GM21447 (cell line): ENCODE measurements at regions not wholly inside any gene's neighbourhood (a gene's known extent, or its start where the extent isn't known, plus 50 kb on each side); places are given as distances from the start of the nearest gene placed in this dataset.
A peak's percentile ranks its signal among the peaks of the same experiment; 100 is the strongest.
"Not testable (repeated sequence)": the region's sequence is repeated elsewhere in the genome, so short reads cannot be mapped to it uniquely, and the experiment has no call there.

Experiments used
- ATAC-seq: cut with Tn5 transposase; IDR thresholded peaks from one replicate; pipeline ENCODE4 v1.9.1; 2021; ENCODE audit not compliant: unreplicated experiment

GRCh38 chr1:222077206-222077605, 335.3 kb upstream of the DUSP10 start:
- ATAC-seq = no peak

- ATAC-seq = no peak
These were observed 332.4 kb upstream of the DUSP10 start for GRCh38 chr1:222074317-222074716.

- ATAC-seq = no peak
These were observed 331.6 kb upstream of the DUSP10 start for GRCh38 chr1:222073307-222073995.

- no peak for ATAC-seq
These were observed 329.5 kb upstream of the DUSP10 start for GRCh38 chr1:222071387-222071786.

- no peak for ATAC-seq
These were observed 327.0 kb upstream of the DUSP10 start for GRCh38 chr1:222068937-222069336.

- ATAC-seq = no peak
These were observed 326.2 kb upstream of the DUSP10 start for GRCh38 chr1:222068101-222068500.

- ATAC-seq = no peak
These were observed 324.6 kb upstream of the DUSP10 start for GRCh38 chr1:222066539-222066938.

- ATAC-seq = no peak
These were observed 323.3 kb upstream of the DUSP10 start for GRCh38 chr1:222065234-222065633.

- no peak for ATAC-seq
These were observed 322.7 kb upstream of the DUSP10 start for GRCh38 chr1:222064388-222065211.

- ATAC-seq = no peak
These were observed 320.8 kb upstream of the DUSP10 start for GRCh38 chr1:222062640-222063039.

- no peak for ATAC-seq
These were observed 319.9 kb upstream of the DUSP10 start for GRCh38 chr1:222061711-222062359.

GRCh38 chr1:222060210-222060916, 318.5 kb upstream of the DUSP10 start:
- no peak for ATAC-seq

GRCh38 chr1:222058249-222058648, 316.4 kb upstream of the DUSP10 start:
- no peak for ATAC-seq

GRCh38 chr1:222057162-222057561, 315.3 kb upstream of the DUSP10 start:
- no peak for ATAC-seq

- ATAC-seq = no peak
These were observed 312.5 kb upstream of the DUSP10 start for GRCh38 chr1:222054416-222054815.

GRCh38 chr1:222053790-222054294, 312.0 kb upstream of the DUSP10 start:
- no peak for ATAC-seq

- ATAC-seq = not testable (repeated sequence)
These were observed 309.4 kb upstream of the DUSP10 start for GRCh38 chr1:222051311-222051710.

GRCh38 chr1:222049661-222050060, 307.8 kb upstream of the DUSP10 start:
- ATAC-seq = not testable (repeated sequence)

- ATAC-seq = no peak
These were observed 307.3 kb upstream of the DUSP10 start for GRCh38 chr1:222049176-222049575.

GRCh38 chr1:222048094-222048595, 306.3 kb upstream of the DUSP10 start:
- peak; percentile 76 for ATAC-seq

- no peak for ATAC-seq
These were observed 305.5 kb upstream of the DUSP10 start for GRCh38 chr1:222047366-222047765.
